ENCODE measurements at regions not wholly inside any gene's neighbourhood (a gene's known extent, or its start where the extent isn't known, plus 50 kb on each side); places are given as distances from the start of the nearest gene placed in this dataset.

DNA sequence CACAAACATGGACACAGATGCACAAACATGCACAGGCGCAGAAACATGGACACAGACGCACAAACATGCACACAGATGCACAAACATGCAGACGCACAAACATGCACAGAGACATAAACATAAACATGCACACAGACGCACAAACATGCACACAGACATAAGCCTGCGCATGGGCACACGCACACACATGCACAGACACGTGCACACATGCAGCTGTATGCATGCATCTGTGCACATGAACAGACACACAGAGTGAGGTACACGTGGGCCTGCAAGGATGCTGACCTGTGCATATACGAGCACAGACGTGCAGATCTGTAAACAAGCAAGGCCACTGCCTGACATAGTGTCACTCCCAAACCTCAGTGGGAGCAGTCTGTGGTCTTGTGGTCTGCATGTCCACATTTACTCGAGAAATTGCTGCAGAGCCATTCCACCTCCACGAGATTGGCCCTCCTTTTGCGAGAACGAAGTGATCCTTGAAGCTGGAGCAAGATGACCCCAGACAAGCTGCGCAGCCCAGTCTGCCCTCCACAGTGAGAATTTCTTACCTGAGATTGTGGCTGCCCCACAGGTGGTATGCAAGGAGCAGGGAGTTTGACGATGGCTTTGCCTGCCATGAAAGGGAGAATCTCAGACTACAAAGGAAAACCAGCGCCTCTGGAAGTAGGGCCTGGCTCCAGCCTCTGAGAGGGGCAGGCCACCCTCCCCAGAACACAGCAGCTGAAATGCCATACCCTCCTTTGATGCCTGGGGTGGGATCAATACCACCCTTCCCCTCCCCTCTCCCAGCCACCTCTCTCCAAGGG, 299.9 kb downstream of the BRD1 start:
- Mint-ChIP-seq H3K4me3 (no peak overlapping the region), H3K27me3 (no peaks in the 10 kb centered on the region)

DNA sequence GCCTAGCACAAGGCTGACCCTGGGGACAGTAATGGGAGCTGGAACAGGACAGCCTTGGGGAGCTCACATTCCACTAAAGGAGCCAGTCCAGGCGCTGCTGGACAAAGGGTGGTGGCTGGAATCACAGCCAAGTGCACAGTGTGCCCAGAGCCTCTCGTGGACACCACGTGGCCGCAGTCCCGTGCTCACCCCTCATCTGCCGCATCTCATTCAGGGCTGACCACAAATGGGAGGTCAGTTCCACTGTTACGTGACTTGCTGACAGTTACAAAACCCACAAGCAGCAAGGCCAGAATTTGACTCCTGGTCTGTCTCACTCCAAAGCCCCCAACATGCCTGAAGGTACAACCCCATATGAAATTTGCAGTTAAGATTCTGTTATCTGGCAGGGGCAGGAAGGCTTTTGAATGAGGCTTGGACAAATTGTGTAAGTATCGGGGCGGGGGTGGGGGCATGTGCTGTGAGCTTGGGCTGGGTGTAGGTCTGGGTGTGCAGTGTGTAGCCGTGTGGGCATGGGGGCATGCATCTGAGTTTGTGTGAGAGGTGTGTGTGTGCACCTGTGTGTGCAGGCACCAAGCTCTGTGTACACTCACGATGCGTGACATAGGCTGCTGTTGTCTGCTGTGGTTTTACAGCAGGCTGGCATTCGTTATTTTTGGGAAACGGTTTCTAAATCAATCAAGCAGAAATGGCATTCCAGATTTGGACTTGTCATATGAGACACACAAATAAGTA, 301.7 kb downstream of the BRD1 start:
- peaks cover 4 to 9% of the 10 kb centered on the region in 2 donors for H3K9me3 Mint-ChIP-seq
- DNase-seq (no peak), ATAC-seq (replicated peaks) (no peak)
- peaks cover 0 to 18% of the 10 kb centered on the region in 2 donors for H3K36me3 Mint-ChIP-seq
- H3K4me3 Mint-ChIP-seq: no peak overlapping the region
- no peak overlapping the region for H3K27ac Mint-ChIP-seq
- no peaks in the 10 kb centered on the region for H3K27me3 Mint-ChIP-seq
- H3K4me1 Mint-ChIP-seq: peaks cover 0 to 37% of the 10 kb centered on the region in 2 donors

More for the DNA sequence above, 299.9 kb downstream of the BRD1 start:
- Mint-ChIP-seq H3K9me3 (peaks cover 4 to 9% of the 10 kb centered on the region in 2 donors), H3K27ac (no peak overlapping the region), H3K36me3 (peaks cover 0 to 12% of the 10 kb centered on the region in 2 donors), H3K4me1 (peaks cover 0 to 37% of the 10 kb centered on the region in 2 donors)
- ATAC-seq (replicated peaks) (no peak), DNase-seq (no peak)

DNA sequence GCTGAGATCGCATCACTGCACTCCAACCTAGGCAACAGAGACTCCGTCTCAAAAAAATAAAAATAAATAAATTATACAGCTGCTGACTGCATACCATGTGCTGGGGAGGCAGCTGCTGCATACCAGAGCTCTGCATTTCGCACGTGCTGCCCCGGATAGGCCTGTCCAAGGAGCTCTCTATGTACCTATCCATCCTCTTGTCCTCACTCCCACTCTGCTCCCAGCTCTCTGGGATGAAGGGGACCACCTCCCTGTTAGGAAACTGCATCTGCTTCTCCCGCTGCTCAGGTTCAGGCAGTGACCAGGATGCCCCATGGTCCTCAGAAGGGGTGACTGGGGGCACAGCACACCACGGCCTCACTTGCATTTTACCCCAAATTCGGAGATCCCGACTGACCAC, 302.3 kb downstream of the BRD1 start:
- DNase-seq (no peak), ATAC-seq (replicated peaks) (no peak)
- peaks cover 4 to 9% of the 10 kb centered on the region in 2 donors for H3K9me3 Mint-ChIP-seq
- H3K27me3 Mint-ChIP-seq: no peaks in the 10 kb centered on the region
- peaks cover 0 to 18% of the 10 kb centered on the region in 2 donors for H3K36me3 Mint-ChIP-seq
- no peak overlapping the region for H3K27ac Mint-ChIP-seq
- H3K4me1 Mint-ChIP-seq: peaks cover 0 to 37% of the 10 kb centered on the region in 2 donors
- H3K4me3 Mint-ChIP-seq: no peak overlapping the region

DNA sequence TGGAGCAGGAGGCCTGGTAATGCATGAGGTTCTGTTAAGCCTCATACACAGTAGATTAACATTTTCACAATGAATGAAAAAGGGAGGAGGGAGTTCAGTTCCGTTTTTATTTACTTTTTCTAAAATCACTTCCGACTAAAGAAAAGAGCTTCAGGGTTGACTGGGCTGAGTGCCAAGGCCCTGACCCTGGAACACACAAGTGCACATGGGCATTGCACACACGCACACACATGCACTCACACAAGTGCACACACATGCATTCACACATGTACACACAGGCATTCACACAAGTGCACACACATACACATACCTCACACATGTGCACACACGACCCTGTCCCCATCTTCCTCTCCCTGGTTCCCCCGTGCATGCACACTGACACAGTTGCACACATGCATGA, 303.3 kb downstream of the BRD1 start:
- H3K27ac Mint-ChIP-seq: no peak overlapping the region
- no peak overlapping the region for H3K4me3 Mint-ChIP-seq
- ATAC-seq (replicated peaks) (no peak), DNase-seq (no peak)
- H3K27me3 Mint-ChIP-seq: no peaks in the 10 kb centered on the region
- H3K9me3 Mint-ChIP-seq: peaks cover 4 to 6% of the 10 kb centered on the region in 2 donors
- H3K4me1 Mint-ChIP-seq: peaks cover 0 to 37% of the 10 kb centered on the region in 2 donors
- peaks cover 0 to 15% of the 10 kb centered on the region in 2 donors for H3K36me3 Mint-ChIP-seq

DNA sequence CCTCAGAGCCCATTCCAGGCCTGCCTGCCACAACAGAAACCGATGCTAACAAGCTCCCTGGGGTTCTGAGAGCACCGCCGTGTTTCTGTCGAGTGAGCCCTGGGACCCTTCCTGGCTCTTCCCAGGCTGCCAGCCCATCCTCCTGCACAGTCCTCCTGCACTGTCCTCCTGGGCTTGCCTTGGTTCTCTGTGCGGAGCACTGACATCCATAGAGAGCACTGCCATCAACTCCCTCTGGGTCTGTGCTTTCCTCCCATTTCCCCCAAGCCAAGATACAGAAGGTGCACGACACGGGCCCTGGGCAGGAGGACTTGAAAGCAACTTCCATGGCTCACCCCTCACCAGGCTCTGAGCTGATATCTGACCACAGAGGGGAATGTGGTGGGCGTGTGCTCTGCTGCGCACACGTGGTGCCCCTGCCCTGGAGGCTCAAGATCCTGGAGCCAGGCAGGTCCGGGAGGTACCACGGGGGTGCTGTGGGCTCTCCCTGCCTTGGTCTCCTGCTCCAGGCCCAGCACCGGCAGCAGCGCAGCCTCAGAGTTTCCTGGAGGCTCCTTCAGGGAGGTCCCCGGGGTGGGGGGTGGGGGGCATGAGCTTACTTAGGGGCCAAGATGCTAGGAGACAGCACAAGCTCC, 304.2 kb downstream of the BRD1 start:
- Mint-ChIP-seq H3K4me1 (peaks cover 0 to 37% of the 10 kb centered on the region in 2 donors), H3K27ac (no peak overlapping the region), H3K27me3 (no peaks in the 10 kb centered on the region), H3K4me3 (no peak overlapping the region), H3K36me3 (peaks cover 0 to 17% of the 10 kb centered on the region in 2 donors), H3K9me3 (peaks cover under 1 to 3% of the 10 kb centered on the region in 2 donors)
- DNase-seq (no peak), ATAC-seq (replicated peaks) (no peak)

DNA sequence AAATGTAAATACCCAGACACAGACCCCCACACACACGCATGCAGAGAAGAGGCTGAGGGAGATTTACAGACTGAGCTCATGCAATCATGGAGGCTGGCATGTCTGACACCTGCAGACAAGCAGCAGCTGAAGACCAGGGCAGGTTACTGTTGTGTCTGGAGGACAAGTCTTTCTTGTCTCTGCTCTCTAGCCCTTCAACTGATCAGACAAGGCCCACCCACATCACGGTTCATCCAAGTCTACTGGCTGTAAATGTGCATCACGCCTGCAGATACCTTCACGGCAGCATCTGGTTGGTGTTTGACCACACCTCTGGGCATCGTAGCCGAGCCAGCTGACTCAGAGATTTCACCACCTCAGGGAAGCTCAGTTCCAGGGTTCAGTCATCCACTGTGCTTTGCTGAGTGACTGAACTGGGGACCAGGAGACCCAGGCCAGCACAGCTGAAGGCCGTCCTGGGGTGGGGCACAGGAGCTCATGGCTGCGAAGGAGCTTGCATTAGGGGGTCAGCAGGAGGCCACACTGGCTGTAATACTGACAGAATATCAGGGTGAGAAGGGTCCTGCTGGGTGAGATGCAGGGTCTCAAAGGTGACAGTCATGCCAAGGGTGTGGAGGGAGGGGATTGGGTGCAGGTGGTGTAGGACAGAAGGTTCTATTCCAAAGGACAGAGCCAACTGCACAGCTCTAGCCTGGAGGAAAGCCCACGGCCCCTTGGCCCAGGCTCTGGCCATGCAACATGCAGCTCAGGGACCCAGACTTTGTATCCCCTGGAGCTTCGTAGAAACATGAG, 304.9 kb downstream of the BRD1 start:
- ATAC-seq (replicated peaks) (no peak), DNase-seq (no peak)
- Mint-ChIP-seq H3K4me1 (peaks cover 0 to 36% of the 10 kb centered on the region in 2 donors), H3K4me3 (no peak overlapping the region), H3K27ac (no peak overlapping the region), H3K36me3 (peaks cover 0 to 14% of the 10 kb centered on the region in 2 donors), H3K27me3 (no peaks in the 10 kb centered on the region), H3K9me3 (peaks cover 0 to 2% of the 10 kb centered on the region in 2 donors)

DNA sequence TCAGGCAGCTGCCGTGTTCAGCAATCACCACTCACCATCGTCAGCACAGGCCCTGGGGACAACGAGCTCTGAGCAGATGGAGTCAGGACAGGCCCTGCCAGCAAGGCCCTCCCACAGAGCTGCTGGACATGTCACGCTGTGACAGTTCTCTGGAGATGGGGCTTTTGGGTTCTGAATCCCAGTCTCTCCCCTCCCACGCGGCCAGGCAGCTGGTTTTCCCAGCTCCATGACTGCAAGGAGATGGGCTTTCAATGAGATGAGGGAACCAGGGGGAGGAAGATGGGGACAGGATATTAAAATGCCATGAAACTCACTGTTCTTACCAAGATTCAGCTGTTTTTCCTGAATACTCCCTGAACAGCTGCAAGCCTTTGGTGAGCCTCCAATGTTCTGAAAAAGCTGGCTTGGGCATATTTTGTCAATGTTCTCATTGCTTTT, 305.9 kb downstream of the BRD1 start:
- H3K27me3 Mint-ChIP-seq: no peaks in the 10 kb centered on the region
- no peak overlapping the region for H3K27ac Mint-ChIP-seq
- H3K4me1 Mint-ChIP-seq: peaks cover 0 to 37% of the 10 kb centered on the region in 2 donors
- DNase-seq (no peak), ATAC-seq (replicated peaks) (no peak)
- no peaks in the 10 kb centered on the region for H3K9me3 Mint-ChIP-seq
- H3K36me3 Mint-ChIP-seq: peaks cover 0 to 17% of the 10 kb centered on the region in 2 donors
- no peak overlapping the region for H3K4me3 Mint-ChIP-seq

DNA sequence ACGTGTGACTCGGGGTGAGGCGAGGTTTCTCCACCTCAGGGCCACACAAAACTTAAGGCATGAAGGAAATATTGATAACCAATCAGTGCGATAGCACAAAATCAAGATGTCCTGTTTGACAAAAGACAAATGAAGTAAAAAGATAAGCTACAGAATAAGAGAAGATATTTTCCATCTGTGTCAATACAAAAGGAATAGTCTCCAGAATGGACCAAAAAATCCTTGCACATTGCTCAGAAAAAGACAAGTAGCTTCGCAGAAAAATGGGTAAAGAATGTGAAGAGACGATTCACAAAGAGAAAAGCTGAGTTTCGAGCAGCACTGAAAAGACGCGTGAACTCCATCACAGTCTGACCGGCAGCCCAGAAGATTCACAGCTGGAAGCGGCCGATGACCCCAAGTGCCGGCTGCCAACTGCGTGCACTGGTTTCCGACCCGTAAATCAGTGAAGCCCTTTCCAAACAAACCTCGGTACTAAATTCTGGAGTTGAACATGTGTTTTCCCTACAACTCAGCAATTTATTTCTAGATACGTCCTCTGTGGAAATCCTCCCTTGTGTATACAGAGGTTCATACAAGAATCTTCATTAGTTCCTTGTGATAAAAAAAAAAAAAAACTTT, 308.4 kb downstream of the BRD1 start:
- Mint-ChIP-seq H3K36me3 (peaks cover 0 to 23% of the 10 kb centered on the region in 2 donors), H3K9me3 (peaks cover 5 to 6% of the 10 kb centered on the region in 2 donors), H3K4me3 (no peak overlapping the region), H3K27me3 (no peaks in the 10 kb centered on the region), H3K4me1 (peaks cover 0 to 28% of the 10 kb centered on the region in 2 donors), H3K27ac (no peak overlapping the region)
- ATAC-seq (replicated peaks) (no peak), DNase-seq (no peak)

DNA sequence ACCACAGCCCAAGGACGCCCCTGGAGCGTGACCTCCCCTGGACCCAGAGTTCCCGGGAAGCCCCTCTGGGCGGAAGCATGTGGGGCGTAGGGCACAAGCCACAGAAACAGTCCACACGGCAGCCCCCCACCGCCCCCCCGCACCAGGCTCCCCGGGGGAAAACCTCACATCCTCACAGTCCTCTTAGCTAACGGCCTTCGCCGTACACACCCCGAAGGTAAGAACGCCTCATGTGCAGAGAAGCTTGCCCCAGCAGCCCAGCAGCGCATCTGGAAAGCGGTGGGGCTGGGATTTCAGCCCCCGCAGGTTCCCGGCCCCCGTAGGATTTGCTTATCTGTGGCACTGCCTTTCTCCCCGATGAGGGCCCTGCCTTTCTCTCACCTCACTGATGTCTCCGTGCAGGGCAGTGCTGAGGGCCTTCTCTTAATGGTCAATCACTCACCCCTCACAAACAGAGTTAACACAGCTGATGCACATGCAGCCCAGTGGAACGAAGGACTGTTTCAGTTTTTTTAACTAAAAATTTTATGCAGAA, 309.2 kb downstream of the BRD1 start:
- DNase-seq (no peak), ATAC-seq (replicated peaks) (no peak)
- Mint-ChIP-seq H3K27me3 (no peaks in the 10 kb centered on the region), H3K4me1 (peaks cover 0 to 24% of the 10 kb centered on the region in 2 donors), H3K4me3 (no peak overlapping the region), H3K9me3 (peaks cover 5 to 10% of the 10 kb centered on the region in 2 donors), H3K27ac (no peak overlapping the region), H3K36me3 (peaks cover 0 to 30% of the 10 kb centered on the region in 2 donors)

DNA sequence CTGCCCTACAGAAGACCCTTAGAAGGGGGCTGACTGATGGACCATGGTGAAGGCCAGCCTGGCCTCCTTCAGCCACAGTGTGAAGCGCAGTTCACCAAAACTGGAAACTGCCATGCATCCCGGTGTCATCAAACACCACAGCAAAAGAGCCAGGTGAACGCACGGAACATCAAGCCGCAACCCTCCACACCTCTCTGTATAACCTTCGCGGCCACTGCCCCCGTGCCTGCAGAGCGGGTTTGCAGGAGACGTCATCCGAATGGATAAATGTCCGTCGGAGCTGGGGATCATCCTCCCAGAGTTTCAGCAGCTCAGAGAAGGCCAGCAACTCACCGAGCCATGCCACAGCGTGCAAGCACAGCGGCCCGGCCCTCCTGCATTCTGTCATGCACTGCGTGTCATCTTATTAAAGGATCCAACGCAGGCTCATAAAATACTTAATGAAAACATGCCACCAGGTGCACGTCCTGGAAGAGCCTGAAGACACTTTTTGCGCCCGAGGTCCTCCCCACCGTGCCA, 309.9 kb downstream of the BRD1 start:
- ATAC-seq (replicated peaks): no peak

DNA sequence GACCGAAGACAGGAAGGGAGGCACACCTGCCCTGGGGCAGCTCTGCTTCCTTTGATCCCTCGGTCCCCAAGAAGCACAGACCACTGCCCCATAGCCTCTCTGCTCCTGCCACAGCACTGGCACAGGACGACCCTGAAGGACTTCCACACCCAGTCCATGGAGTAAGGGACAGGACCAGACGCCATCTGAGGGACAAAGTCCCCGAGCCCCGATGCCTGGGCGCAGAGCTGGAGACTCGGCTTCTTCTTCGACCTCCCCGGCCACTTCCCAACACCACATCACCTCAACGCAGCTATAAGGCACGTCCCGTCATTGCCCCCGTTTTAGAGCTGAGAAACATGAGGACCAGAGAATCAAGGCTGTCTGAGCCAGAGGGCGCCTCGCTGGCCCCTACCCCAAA, 310.5 kb downstream of the BRD1 start:
- H3K4me1 Mint-ChIP-seq: peaks cover 2 to 24% of the 10 kb centered on the region in 2 donors
- peaks cover 0 to 37% of the 10 kb centered on the region in 2 donors for H3K36me3 Mint-ChIP-seq
- H3K27ac Mint-ChIP-seq: no peak overlapping the region
- no peak for DNase-seq
- no peak overlapping the region for H3K4me3 Mint-ChIP-seq
- peaks cover 5 to 10% of the 10 kb centered on the region in 2 donors for H3K9me3 Mint-ChIP-seq
- no peaks in the 10 kb centered on the region for H3K27me3 Mint-ChIP-seq
- ATAC-seq (replicated peaks): no peak

More for the DNA sequence above, 309.9 kb downstream of the BRD1 start:
- DNase-seq: no peak
- peaks cover 5 to 10% of the 10 kb centered on the region in 2 donors for H3K9me3 Mint-ChIP-seq
- H3K27me3 Mint-ChIP-seq: no peaks in the 10 kb centered on the region
- H3K27ac Mint-ChIP-seq: no peak overlapping the region
- H3K4me3 Mint-ChIP-seq: no peak overlapping the region
- peaks cover 2 to 24% of the 10 kb centered on the region in 2 donors for H3K4me1 Mint-ChIP-seq
- peaks cover 0 to 34% of the 10 kb centered on the region in 2 donors for H3K36me3 Mint-ChIP-seq

DNA sequence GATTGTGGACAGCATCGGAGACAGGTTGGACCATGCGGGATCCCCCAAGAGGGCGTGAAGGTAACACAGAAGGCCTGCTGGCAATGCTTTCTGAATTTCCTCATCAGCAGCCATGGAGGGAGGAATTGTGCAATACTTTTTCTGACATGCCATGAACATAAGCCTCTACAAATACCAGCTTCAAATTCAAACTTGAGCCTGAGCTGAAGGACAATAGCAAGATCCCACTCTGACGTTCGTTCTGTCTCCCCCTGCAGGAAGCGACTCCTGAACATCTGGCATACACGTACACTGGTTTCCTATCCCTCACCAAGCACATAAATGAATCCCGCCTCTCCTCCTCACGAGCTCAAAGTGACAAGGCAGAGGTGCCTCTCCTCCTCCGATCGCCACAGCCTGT, 312.2 kb downstream of the BRD1 start:
- Mint-ChIP-seq H3K4me3 (no peak overlapping the region), H3K27me3 (no peaks in the 10 kb centered on the region), H3K4me1 (peaks cover 2 to 30% of the 10 kb centered on the region in 2 donors), H3K9me3 (peaks cover 11 to 15% of the 10 kb centered on the region in 2 donors), H3K27ac (no peak overlapping the region), H3K36me3 (peaks cover 0 to 42% of the 10 kb centered on the region in 2 donors)
- DNase-seq (no peak), ATAC-seq (replicated peaks) (no peak)

DNA sequence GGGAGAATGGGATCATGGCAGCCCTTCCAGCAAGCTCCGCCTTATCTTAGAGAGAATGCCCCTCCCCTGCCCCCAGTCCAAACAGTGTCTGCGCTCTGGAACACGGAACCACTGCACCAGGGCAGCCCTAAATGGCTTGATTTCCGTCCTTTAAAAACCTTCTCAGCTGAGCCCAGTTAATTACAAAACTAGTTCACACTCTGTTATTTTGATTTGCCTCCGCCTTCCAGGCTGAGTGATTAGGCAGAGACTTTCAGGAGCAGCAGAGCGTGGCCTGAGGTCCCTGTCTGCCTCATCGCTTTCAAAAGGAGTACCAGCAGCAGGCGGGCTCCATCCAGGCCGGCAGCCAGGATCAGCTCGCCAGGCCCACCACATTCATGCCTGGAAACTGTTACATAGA, 313.0 kb downstream of the BRD1 start:
- Mint-ChIP-seq H3K27me3 (no peaks in the 10 kb centered on the region), H3K4me1 (peaks cover 2 to 30% of the 10 kb centered on the region in 2 donors), H3K27ac (no peak overlapping the region), H3K9me3 (peaks cover 11 to 17% of the 10 kb centered on the region in 2 donors), H3K4me3 (no peak overlapping the region), H3K36me3 (peaks cover 0 to 42% of the 10 kb centered on the region in 2 donors)
- DNase-seq (no peak), ATAC-seq (replicated peaks) (no peak)
